ENCODE measurements at regions not wholly inside any gene's neighbourhood (a gene's known extent, or its start where the extent isn't known, plus 50 kb on each side); places are given as distances from the start of the nearest gene placed in this dataset.
A peak's percentile ranks its signal among the peaks of the same experiment; 100 is the strongest.

GRCh38 chr5:166529200-166529599, 1762.2 kb upstream of the WWC1 start:
- no peak for DNase-seq

GRCh38 chr5:166532456-166533220, 1758.8 kb upstream of the WWC1 start:
- no peak for DNase-seq

- no peak for DNase-seq
Observed at GRCh38 chr5:166535641-166536040, 1755.8 kb upstream of the WWC1 start.

GRCh38 chr5:166540156-166540555, 1751.3 kb upstream of the WWC1 start:
- no peak for DNase-seq

GRCh38 chr5:166551384-166551783, 1740.1 kb upstream of the WWC1 start:
- DNase-seq = peak in 20 of 58 donors; percentile 1 to 85 (median 10)

GRCh38 chr5:166553778-166554177, 1737.7 kb upstream of the WWC1 start:
- DNase-seq = no peak

GRCh38 chr5:166561759-166562158, 1729.7 kb upstream of the WWC1 start:
- no peak for DNase-seq

- DNase-seq = no peak
Observed at GRCh38 chr5:166562246-166562645, 1729.2 kb upstream of the WWC1 start.

- no peak for DNase-seq
Observed at GRCh38 chr5:166566725-166567124, 1724.7 kb upstream of the WWC1 start.

GRCh38 chr5:166570865-166571264, 1720.6 kb upstream of the WWC1 start:
- no peak for DNase-seq

GRCh38 chr5:166571668-166572067, 1719.8 kb upstream of the WWC1 start:
- DNase-seq = no peak

- no peak for DNase-seq
Observed at GRCh38 chr5:166576323-166576722, 1715.1 kb upstream of the WWC1 start.

GRCh38 chr5:166581826-166582225, 1709.6 kb upstream of the WWC1 start:
- DNase-seq = no peak

- DNase-seq = no peak
Observed at GRCh38 chr5:166582416-166582815, 1709.0 kb upstream of the WWC1 start.

GRCh38 chr5:166594567-166594966, 1696.9 kb upstream of the WWC1 start:
- no peak for DNase-seq

GRCh38 chr5:166595274-166595951, 1696.0 kb upstream of the WWC1 start:
- no peak for DNase-seq

GRCh38 chr5:166596043-166596442, 1695.4 kb upstream of the WWC1 start:
- DNase-seq = no peak

- DNase-seq = no peak
Observed at GRCh38 chr5:166602271-166602670, 1689.2 kb upstream of the WWC1 start.

- DNase-seq = no peak
Observed at GRCh38 chr5:166617507-166617906, 1673.9 kb upstream of the WWC1 start.

- no peak for DNase-seq
Observed at GRCh38 chr5:166618526-166618925, 1672.9 kb upstream of the WWC1 start.

- no peak for DNase-seq
Observed at GRCh38 chr5:166624573-166624972, 1666.9 kb upstream of the WWC1 start.

- DNase-seq = no peak
Observed at GRCh38 chr5:166625210-166625865, 1666.1 kb upstream of the WWC1 start.

GRCh38 chr5:166637295-166637694, 1654.2 kb upstream of the WWC1 start:
- no peak for DNase-seq
